MM.1S (cell line): ENCODE measurements at regions not wholly inside any gene's neighbourhood (a gene's known extent, or its start where the extent isn't known, plus 50 kb on each side); places are given as distances from the start of the nearest gene placed in this dataset.

Experiments used
- EZH2 ChIP-seq: fragments of 300-600 bp; sonication (generic); optimal IDR thresholded peaks from 2 replicates; pipeline ENCODE3; 2017; ENCODE audit warnings: low read depth, mild to moderate bottlenecking, antibody characterized with exemption, low read length, mixed read lengths
- TF ChIP-seq, protein P1 (sequence below): fragments of 300-600 bp; sonication (generic); IDR thresholded peaks from 2 replicates; pipeline ENCODE4 v1.5.1; 2016; ENCODE audit warnings: antibody characterized with exemption, low read length, mixed read lengths

DNA sequence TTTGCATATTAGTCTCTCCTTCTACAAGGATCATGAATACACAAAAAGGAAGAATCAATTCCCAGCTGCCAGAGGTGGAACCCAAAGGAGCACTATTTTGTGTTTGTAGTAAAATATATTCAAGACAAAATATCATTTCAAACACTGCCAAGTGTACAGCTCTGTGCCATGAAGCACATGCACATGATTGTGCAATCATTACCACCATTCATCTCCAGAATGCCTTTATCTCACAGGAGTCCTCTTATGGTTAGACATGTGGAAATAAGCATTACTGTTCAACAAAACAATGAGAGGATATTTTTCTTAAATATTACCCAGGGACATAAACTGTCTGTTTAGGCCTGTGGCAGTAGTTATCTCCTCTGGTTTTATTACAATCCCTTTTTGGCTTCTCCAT lies 151.4 kb upstream of the PPP1R3A start:
- TF ChIP-seq, protein P1, sequence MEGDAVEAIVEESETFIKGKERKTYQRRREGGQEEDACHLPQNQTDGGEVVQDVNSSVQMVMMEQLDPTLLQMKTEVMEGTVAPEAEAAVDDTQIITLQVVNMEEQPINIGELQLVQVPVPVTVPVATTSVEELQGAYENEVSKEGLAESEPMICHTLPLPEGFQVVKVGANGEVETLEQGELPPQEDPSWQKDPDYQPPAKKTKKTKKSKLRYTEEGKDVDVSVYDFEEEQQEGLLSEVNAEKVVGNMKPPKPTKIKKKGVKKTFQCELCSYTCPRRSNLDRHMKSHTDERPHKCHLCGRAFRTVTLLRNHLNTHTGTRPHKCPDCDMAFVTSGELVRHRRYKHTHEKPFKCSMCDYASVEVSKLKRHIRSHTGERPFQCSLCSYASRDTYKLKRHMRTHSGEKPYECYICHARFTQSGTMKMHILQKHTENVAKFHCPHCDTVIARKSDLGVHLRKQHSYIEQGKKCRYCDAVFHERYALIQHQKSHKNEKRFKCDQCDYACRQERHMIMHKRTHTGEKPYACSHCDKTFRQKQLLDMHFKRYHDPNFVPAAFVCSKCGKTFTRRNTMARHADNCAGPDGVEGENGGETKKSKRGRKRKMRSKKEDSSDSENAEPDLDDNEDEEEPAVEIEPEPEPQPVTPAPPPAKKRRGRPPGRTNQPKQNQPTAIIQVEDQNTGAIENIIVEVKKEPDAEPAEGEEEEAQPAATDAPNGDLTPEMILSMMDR = no peak
- no peak for TF ChIP-seq EZH2
